Parathyroid adenoma (tissue), 2 donors: ENCODE measurements at regions not wholly inside any gene's neighbourhood (a gene's known extent, or its start where the extent isn't known, plus 50 kb on each side); places are given as distances from the start of the nearest gene placed in this dataset.

Source experiments
- H2AFZ ChIP-seq: fragments of 300-600 bp; sonication (generic); one replicate; pipeline ENCODE4 v1.7.0; 2017; ENCODE audit warnings: antibody characterized with exemption, mild to moderate bottlenecking
- H3K27ac ChIP-seq: fragments of 300-600 bp; sonication (generic); one replicate; pipeline ENCODE4 v1.7.0; 2017
- H3K27me3 ChIP-seq: fragments of 300-600 bp; sonication (generic); one replicate; pipeline ENCODE4 v1.7.0; 2017; ENCODE audit warnings: low read length; ENCODE audit not compliant: control insufficient read depth, insufficient read depth
- H3K36me3 ChIP-seq: fragments of 300-600 bp; sonication (generic); one replicate; pipeline ENCODE4 v1.7.0; 2017; ENCODE audit warnings: low read length; ENCODE audit not compliant: control insufficient read depth, insufficient read depth
- H3K4me1 ChIP-seq: fragments of 300-600 bp; sonication (generic); one replicate; pipeline ENCODE4 v1.7.0; 2017; ENCODE audit warnings: control low read depth
- H3K4me2 ChIP-seq: fragments of 300-600 bp; sonication (generic); one replicate; pipeline ENCODE4 v1.7.0; 2017; ENCODE audit warnings: low read length
- H3K4me3 ChIP-seq: fragments of 300-600 bp; sonication (generic); one replicate; pipeline ENCODE4 v1.7.0; 2017; ENCODE audit warnings: low read depth, low read length
- H3K79me2 ChIP-seq: fragments of 300-600 bp; sonication (generic); one replicate; pipeline ENCODE4 v1.7.0; 2017; ENCODE audit warnings: control low read depth
- H3K9ac ChIP-seq: fragments of 300-600 bp; sonication (generic); one replicate; pipeline ENCODE4 v1.7.0; 2017; ENCODE audit warnings: mild to moderate bottlenecking
- H3K9me3 ChIP-seq: fragments of 300-600 bp; sonication (generic); one replicate; pipeline ENCODE4 v1.7.0; 2017; ENCODE audit warnings: low read length; ENCODE audit not compliant: control insufficient read depth
- TF ChIP-seq, protein P1 (sequence below): fragments of 300-600 bp; sonication (generic); IDR thresholded peaks from one replicate; pipeline ENCODE4 v1.7.0; 2017; ENCODE audit warnings: antibody characterized with exemption, mild to moderate bottlenecking
- donor health status: primary hyperparathyroidism.

DNA sequence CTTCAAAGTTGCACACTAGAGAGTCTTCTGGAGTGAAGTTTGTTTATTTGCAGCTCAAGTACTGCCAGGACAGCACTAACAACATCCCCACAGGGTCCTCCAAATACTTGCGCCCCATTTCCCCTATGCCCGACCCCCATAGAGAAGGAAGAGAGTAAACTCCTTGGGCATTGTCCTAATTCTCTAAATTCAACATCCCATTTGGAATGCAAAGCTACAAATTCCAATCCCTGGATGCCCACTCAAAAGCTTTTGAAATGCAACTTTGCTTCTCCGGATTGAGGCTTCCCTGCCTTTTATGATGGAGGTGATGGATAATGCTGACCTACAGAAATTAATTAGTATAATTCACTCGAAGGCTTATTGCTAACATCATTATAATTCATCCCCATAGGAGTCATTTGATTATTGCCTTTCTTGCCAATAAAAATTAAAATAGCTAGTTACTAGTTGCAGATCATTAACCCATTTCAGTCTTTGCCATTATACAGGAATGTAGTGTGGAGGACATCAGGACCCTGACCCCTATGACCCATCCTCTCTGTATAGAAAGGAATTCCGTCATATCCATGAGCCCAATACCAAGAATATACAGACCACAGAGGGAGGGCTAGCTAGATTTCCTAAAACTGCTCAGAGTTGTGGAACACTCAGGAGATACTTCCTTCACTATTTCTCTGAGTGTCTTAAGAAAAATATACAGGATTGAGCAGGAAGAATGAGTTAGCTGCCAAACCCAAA, 277.6 kb downstream of the ZNF608 start:
- Histone ChIP-seq H3K4me3 (no peak overlapping the region), H3K9me3 (no peaks in the 10 kb centered on the region), H3K9ac (no peak overlapping the region), H3K4me1 (no peaks in the 10 kb centered on the region), H3K27ac (no peak overlapping the region), H3K4me2 (no peak overlapping the region), H3K79me2 (no peaks in the 10 kb centered on the region), H3K27me3 (no peaks in the 10 kb centered on the region), H2AFZ (no peak overlapping the region), H3K36me3 (no peaks in the 10 kb centered on the region)
- TF ChIP-seq, protein P1, sequence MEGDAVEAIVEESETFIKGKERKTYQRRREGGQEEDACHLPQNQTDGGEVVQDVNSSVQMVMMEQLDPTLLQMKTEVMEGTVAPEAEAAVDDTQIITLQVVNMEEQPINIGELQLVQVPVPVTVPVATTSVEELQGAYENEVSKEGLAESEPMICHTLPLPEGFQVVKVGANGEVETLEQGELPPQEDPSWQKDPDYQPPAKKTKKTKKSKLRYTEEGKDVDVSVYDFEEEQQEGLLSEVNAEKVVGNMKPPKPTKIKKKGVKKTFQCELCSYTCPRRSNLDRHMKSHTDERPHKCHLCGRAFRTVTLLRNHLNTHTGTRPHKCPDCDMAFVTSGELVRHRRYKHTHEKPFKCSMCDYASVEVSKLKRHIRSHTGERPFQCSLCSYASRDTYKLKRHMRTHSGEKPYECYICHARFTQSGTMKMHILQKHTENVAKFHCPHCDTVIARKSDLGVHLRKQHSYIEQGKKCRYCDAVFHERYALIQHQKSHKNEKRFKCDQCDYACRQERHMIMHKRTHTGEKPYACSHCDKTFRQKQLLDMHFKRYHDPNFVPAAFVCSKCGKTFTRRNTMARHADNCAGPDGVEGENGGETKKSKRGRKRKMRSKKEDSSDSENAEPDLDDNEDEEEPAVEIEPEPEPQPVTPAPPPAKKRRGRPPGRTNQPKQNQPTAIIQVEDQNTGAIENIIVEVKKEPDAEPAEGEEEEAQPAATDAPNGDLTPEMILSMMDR: no peak

DNA sequence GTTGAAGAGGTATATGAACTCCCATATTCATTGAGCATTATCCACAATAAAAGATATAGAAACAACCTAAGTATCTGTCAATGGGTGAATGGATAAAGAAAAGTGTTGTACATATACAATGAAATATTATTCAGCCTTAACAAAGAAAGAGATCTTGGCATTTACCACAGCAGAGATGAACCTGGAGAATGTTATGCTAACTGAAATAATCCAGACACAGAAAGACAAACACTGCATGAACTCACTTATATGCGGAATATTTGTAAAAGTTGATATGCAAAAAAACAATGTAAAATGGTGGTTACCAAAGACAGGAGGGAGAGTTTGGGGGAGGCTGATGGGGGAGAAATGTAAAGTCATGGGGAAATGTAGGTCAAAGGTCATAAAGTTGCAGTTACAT, 278.7 kb downstream of the ZNF608 start:
- no peaks in the 10 kb centered on the region for H3K36me3 ChIP-seq
- H3K4me3 ChIP-seq: no peak overlapping the region
- no peaks in the 10 kb centered on the region for H3K9me3 ChIP-seq
- no peaks in the 10 kb centered on the region for H3K4me1 ChIP-seq
- H3K4me2 ChIP-seq: no peak overlapping the region
- H3K27me3 ChIP-seq: no peaks in the 10 kb centered on the region
- no peak overlapping the region for H3K27ac ChIP-seq
- H3K79me2 ChIP-seq: no peaks in the 10 kb centered on the region
- no peak overlapping the region for H3K9ac ChIP-seq
- TF ChIP-seq, protein P1: no peak
- H2AFZ ChIP-seq: no peak overlapping the region

DNA sequence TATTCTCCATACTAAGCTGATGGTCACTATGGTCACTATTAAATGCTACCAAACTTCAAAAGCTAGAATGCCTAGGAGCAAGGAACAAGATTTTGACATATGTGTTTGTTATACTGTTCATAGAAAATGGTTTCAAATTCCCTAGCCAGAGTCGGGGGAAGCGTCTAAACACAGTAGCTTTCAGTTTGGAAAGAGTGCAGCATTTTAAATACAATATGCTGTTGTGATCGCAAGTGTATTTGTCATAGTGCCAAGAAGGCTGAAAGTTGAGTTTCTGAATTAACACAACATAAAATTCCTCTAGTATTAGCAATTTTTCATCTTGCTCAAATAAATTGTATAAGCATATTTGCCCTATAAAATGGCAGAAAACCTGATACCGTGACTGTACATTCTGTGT, 280.4 kb downstream of the ZNF608 start:
- Histone ChIP-seq H3K79me2 (no peaks in the 10 kb centered on the region), H3K27me3 (no peaks in the 10 kb centered on the region), H3K4me2 (no peak overlapping the region), H3K4me1 (no peaks in the 10 kb centered on the region), H3K9ac (no peak overlapping the region), H3K27ac (no peak overlapping the region), H3K36me3 (no peaks in the 10 kb centered on the region), H2AFZ (no peak overlapping the region), H3K4me3 (no peak overlapping the region), H3K9me3 (no peaks in the 10 kb centered on the region)
- TF ChIP-seq, protein P1: no peak

DNA sequence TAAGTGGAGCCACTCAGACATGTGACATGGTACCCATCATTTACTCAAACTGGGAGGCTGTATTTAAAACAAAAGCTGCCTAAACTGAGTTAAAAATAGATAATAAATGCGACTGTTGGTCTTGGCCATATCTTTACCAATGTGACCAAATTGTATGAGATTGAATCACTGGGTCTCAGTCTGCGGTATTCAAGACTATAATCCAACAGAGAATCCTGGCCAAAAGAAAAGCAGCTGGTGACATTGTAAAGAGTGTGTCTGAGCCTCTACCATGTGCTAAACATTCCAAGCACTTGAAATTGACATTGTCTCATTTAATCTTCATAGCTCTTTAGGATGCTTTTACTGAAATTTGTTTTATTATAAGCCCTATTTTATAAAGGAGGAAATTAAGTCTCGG, 282.6 kb downstream of the ZNF608 start:
- no peak overlapping the region for H2AFZ ChIP-seq
- H3K4me1 ChIP-seq: no peaks in the 10 kb centered on the region
- no peak overlapping the region for H3K27ac ChIP-seq
- H3K9me3 ChIP-seq: no peaks in the 10 kb centered on the region
- TF ChIP-seq, protein P1: no peak
- no peaks in the 10 kb centered on the region for H3K36me3 ChIP-seq
- H3K9ac ChIP-seq: no peak overlapping the region
- H3K4me3 ChIP-seq: no peak overlapping the region
- H3K4me2 ChIP-seq: no peak overlapping the region
- H3K27me3 ChIP-seq: no peaks in the 10 kb centered on the region
- no peaks in the 10 kb centered on the region for H3K79me2 ChIP-seq

DNA sequence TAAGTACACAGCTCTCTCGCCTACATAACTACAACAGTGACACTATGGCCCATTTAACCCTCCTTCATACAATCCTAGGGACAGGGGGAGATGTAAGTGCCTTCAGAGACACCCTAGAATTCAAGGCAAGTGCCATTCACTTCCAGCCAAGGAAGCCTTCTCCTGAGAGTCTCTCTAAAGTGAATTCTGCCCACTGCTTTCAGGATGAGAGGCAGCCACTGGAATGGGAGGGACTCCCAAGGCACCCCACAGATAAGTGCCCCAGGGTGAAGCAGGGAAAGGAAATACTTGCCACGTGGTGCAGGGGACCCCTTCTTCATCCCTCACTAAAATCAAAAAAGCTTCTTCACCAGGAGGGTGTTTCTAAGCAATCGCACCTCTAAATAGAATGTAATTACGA, 283.7 kb downstream of the ZNF608 start:
- no peaks in the 10 kb centered on the region for H3K9me3 ChIP-seq
- H3K9ac ChIP-seq: no peak overlapping the region
- no peak overlapping the region for H2AFZ ChIP-seq
- H3K4me2 ChIP-seq: no peak overlapping the region
- no peaks in the 10 kb centered on the region for H3K79me2 ChIP-seq
- TF ChIP-seq, protein P1: no peak
- H3K27me3 ChIP-seq: no peaks in the 10 kb centered on the region
- no peak overlapping the region for H3K4me3 ChIP-seq
- no peaks in the 10 kb centered on the region for H3K4me1 ChIP-seq
- no peaks in the 10 kb centered on the region for H3K36me3 ChIP-seq
- H3K27ac ChIP-seq: no peak overlapping the region
